ENCODE measurements at regions not wholly inside any gene's neighbourhood (a gene's known extent, or its start where the extent isn't known, plus 50 kb on each side); places are given as distances from the start of the nearest gene placed in this dataset.

- DNase-seq (ENCODE audit: low read depth, low spot score): no peak
Observed at GRCh38 chr7:88700725-88701124, 58.8 kb upstream of the ZNF804B start.

GRCh38 chr7:88694207-88694606 lies 65.3 kb upstream of the ZNF804B start:
- DNase-seq (ENCODE audit: low read depth, low spot score): no peak

- no peak for DNase-seq (ENCODE audit: low read depth, low spot score)
Observed at GRCh38 chr7:88693131-88693530, 66.4 kb upstream of the ZNF804B start.

GRCh38 chr7:88692493-88692892 lies 67.0 kb upstream of the ZNF804B start:
- no peak for DNase-seq (ENCODE audit: low read depth, low spot score)

- DNase-seq (ENCODE audit: low read depth, low spot score): no peak
Observed at GRCh38 chr7:88689821-88690220, 69.7 kb upstream of the ZNF804B start.

GRCh38 chr7:88688222-88688621 lies 71.3 kb upstream of the ZNF804B start:
- no peak for DNase-seq (ENCODE audit: low read depth, low spot score)

- DNase-seq (ENCODE audit: low read depth, low spot score): no peak
Observed at GRCh38 chr7:88686468-88687229, 72.9 kb upstream of the ZNF804B start.

- no peak for DNase-seq (ENCODE audit: low read depth, low spot score)
Observed at GRCh38 chr7:88681682-88682081, 77.8 kb upstream of the ZNF804B start.

- DNase-seq (ENCODE audit: low read depth, low spot score): no peak
Observed at GRCh38 chr7:88670536-88670935, 89.0 kb upstream of the ZNF804B start.

- DNase-seq (ENCODE audit: low read depth, low spot score): no peak
Observed at GRCh38 chr7:88669913-88670312, 89.6 kb upstream of the ZNF804B start.

- no peak for DNase-seq (ENCODE audit: low read depth, low spot score)
Observed at GRCh38 chr7:88668591-88668990, 90.9 kb upstream of the ZNF804B start.

- DNase-seq (ENCODE audit: low read depth, low spot score): no peak
Observed at GRCh38 chr7:88666626-88667025, 92.9 kb upstream of the ZNF804B start.

- no peak for DNase-seq (ENCODE audit: low read depth, low spot score)
Observed at GRCh38 chr7:88665892-88666514, 93.5 kb upstream of the ZNF804B start.

GRCh38 chr7:88664630-88665233 lies 94.8 kb upstream of the ZNF804B start:
- DNase-seq (ENCODE audit: low read depth, low spot score): peak; percentile 20

GRCh38 chr7:88661921-88662320 lies 97.6 kb upstream of the ZNF804B start:
- no peak for DNase-seq (ENCODE audit: low read depth, low spot score)

GRCh38 chr7:88647825-88648224 lies 111.7 kb upstream of the ZNF804B start:
- no peak for DNase-seq (ENCODE audit: low read depth, low spot score)

- no peak for DNase-seq (ENCODE audit: low read depth, low spot score)
Observed at GRCh38 chr7:88638583-88638982, 120.9 kb upstream of the ZNF804B start.

- DNase-seq (ENCODE audit: low read depth, low spot score): no peak
Observed at GRCh38 chr7:88637795-88638194, 121.7 kb upstream of the ZNF804B start.

GRCh38 chr7:88635149-88635548 lies 124.4 kb upstream of the ZNF804B start:
- no peak for DNase-seq (ENCODE audit: low read depth, low spot score)

- no peak for DNase-seq (ENCODE audit: low read depth, low spot score)
Observed at GRCh38 chr7:88629559-88629958, 129.9 kb upstream of the ZNF804B start.

GRCh38 chr7:88628363-88629085 lies 131.0 kb upstream of the ZNF804B start:
- DNase-seq (ENCODE audit: low read depth, low spot score): no peak

GRCh38 chr7:88617185-88617584 lies 142.3 kb upstream of the ZNF804B start:
- no peak for DNase-seq (ENCODE audit: low read depth, low spot score)

Data from pulmonary artery endothelial cell (primary cell).